Stomach (tissue), 8 donors: ENCODE measurements at regions not wholly inside any gene's neighbourhood (a gene's known extent, or its start where the extent isn't known, plus 50 kb on each side); places are given as distances from the start of the nearest gene placed in this dataset.

Experiments used
- DNase-seq, 2 donors: peaks; one replicate each; pipeline versions ENCODE4 v3.0.0 to v3.0.0-alpha.2; 2013 to 2019
- H3K27ac ChIP-seq, 5 donors: fragments of 200-600 bp in 4 of 5; sonication (generic) in 4 of 5; one replicate each; pipeline ENCODE4 v1.5.1; 2013 to 2019; ENCODE audit warnings: mild to moderate bottlenecking in 1 of 5, moderate library complexity in 1 of 5
- H3K27me3 ChIP-seq, 3 donors: fragments of 200-600 bp; sonication (generic); one replicate each; pipeline ENCODE4 v1.5.1; 2017 to 2019; ENCODE audit warnings: mixed run types in 1 of 3
- H3K36me3 ChIP-seq, 4 donors: fragments of 200-600 bp; sonication (generic); 1 replicate in 3 of 4; 2 replicates in 1 of 4; pipeline ENCODE4 v1.5.1; 2016 to 2019
- H3K4me1 ChIP-seq, 4 donors: fragments of 200-600 bp; sonication (generic); one replicate each; pipeline ENCODE4 v1.5.1; 2016 to 2019
- H3K4me3 ChIP-seq, 4 donors: fragments of 200-600 bp; sonication (generic) in 3 of 4; one replicate each; pipeline ENCODE4 v1.5.1; 2016 to 2019; ENCODE audit warnings: mild to moderate bottlenecking in 1 of 4
- H3K9me3 ChIP-seq, 4 donors: fragments of 200-600 bp; sonication (generic); one replicate each; pipeline ENCODE4 v1.5.1; 2016 to 2019
- CTCF ChIP-seq, 7 experiments: fragments of 450-650 bp in 4 of 7; fragments of 200-600 bp in 3 of 7; sonication (generic) in 3 of 7; IDR thresholded peaks; one replicate each; pipeline ENCODE4 v1.5.1; 2016 to 2019; ENCODE audit warnings: antibody characterized with exemption in 7 of 7, control low read depth in 2 of 7, mild to moderate bottlenecking in 1 of 7
- EP300 ChIP-seq: sonication (generic); formaldehyde crosslinking; IDR thresholded peaks from one replicate; pipeline ENCODE4 v1.6.1; 2017; ENCODE audit warnings: antibody characterized with exemption
- POLR2A ChIP-seq, 4 donors: fragments of 450-650 bp; IDR thresholded peaks; one replicate each; pipeline ENCODE4 v1.6.1; 2016; ENCODE audit warnings: antibody characterized with exemption in 4 of 4, control low read depth in 2 of 4, mild to moderate bottlenecking in 1 of 4, moderate library complexity in 1 of 4
- POLR2AphosphoS5 ChIP-seq, 3 donors: sonication (generic); formaldehyde crosslinking; IDR thresholded peaks; one replicate each; pipeline ENCODE4 v1.6.1; 2016; ENCODE audit warnings: antibody characterized with exemption in 3 of 3
- WGBS, 5 donors: extraction: QIAGEN DNeasy Blood & Tissue Kit in 3 of 5; methylation state at CpG; one replicate each; pipeline versions ENCODE4 v1.1.5 to v1.1.7; 2013 to 2018; 5-methylcytosine and 5-hydroxymethylcytosine counted together
- intact Hi-C: fragments of 100-400 bp; cut with DNase I; formaldehyde crosslinking; loops from one replicate; pipeline ENCODE4 v1.15.1; 2023; ENCODE audit warnings: low total_unique reads
- donor health status: healthy with polysubstance abuse.
- donor health status: Bipolar disorder and iron deficiency.
- donor health status: healthy.

GRCh38 chr10:61251089-61251488 lies 202.1 kb downstream of the TMEM26 start:
- Histone ChIP-seq H3K27ac (no peak overlapping the region), H3K27me3 (no peaks in the 10 kb centered on the region), H3K36me3 (no peaks in the 10 kb centered on the region), H3K4me1 (no peaks in the 10 kb centered on the region), H3K9me3 (peaks cover 0 to 14% (median 4%) of the 10 kb centered on the region in 4 donors), H3K4me3 (no peak overlapping the region)
- intact Hi-C loops = no loop called here
- TF ChIP-seq POLR2A (IDR thresholded peaks at IDR 0.05) (no peak), EP300 (no peak), CTCF (IDR thresholded peaks at IDR 0.05) (no peak), POLR2AphosphoS5 (IDR thresholded peaks at IDR 0.05) (no peak)
- WGBS, 5 donors = 71 to 78% (median 76%) methylated on average over 1 of the region's 1 CpG
- DNase-seq = no peak

GRCh38 chr10:61250131-61250530 lies 203.1 kb downstream of the TMEM26 start:
- DNase-seq = no peak
- intact Hi-C loops = no loop called here

GRCh38 chr10:61248013-61248412 lies 205.2 kb downstream of the TMEM26 start:
- H3K36me3 ChIP-seq = no peaks in the 10 kb centered on the region
- H3K27me3 ChIP-seq = no peaks in the 10 kb centered on the region
- TF ChIP-seq CTCF (IDR thresholded peaks at IDR 0.05) (no peak), POLR2AphosphoS5 (IDR thresholded peaks at IDR 0.05) (no peak), POLR2A (IDR thresholded peaks at IDR 0.05) (no peak), EP300 (no peak)
- H3K9me3 ChIP-seq = peaks cover 0 to 2% (median 0%) of the 10 kb centered on the region in 4 donors
- intact Hi-C loops = no loop called here
- no peak for DNase-seq
- no peaks in the 10 kb centered on the region for H3K4me1 ChIP-seq
- H3K4me3 ChIP-seq = no peak overlapping the region
- H3K27ac ChIP-seq = no peak overlapping the region

More at GRCh38 chr10:61250131-61250530, 203.1 kb downstream of the TMEM26 start:
- Histone ChIP-seq H3K9me3 (peaks cover 0 to 13% (median 4%) of the 10 kb centered on the region in 4 donors), H3K4me3 (no peak overlapping the region), H3K27ac (no peak overlapping the region), H3K36me3 (no peaks in the 10 kb centered on the region), H3K27me3 (no peaks in the 10 kb centered on the region), H3K4me1 (no peaks in the 10 kb centered on the region)
- WGBS, 5 donors = 72 to 89% (median 82%) methylated on average over 2 of the region's 2 CpGs
- no peak for TF ChIP-seq POLR2A (IDR thresholded peaks at IDR 0.05)
- no peak for TF ChIP-seq POLR2AphosphoS5 (IDR thresholded peaks at IDR 0.05)
- no peak for TF ChIP-seq EP300
- TF ChIP-seq CTCF (IDR thresholded peaks at IDR 0.05) = no peak

- Histone ChIP-seq H3K4me1 (no peaks in the 10 kb centered on the region), H3K9me3 (no peaks in the 10 kb centered on the region), H3K27me3 (no peaks in the 10 kb centered on the region), H3K27ac (no peak overlapping the region), H3K4me3 (no peak overlapping the region), H3K36me3 (no peaks in the 10 kb centered on the region)
- TF ChIP-seq EP300 = no peak
- no peak for TF ChIP-seq POLR2A (IDR thresholded peaks at IDR 0.05)
- no peak for TF ChIP-seq CTCF (IDR thresholded peaks at IDR 0.05)
- no peak for TF ChIP-seq POLR2AphosphoS5 (IDR thresholded peaks at IDR 0.05)
- DNase-seq = no peak
- intact Hi-C loops = no loop called here
Observed at GRCh38 chr10:61244261-61244775, 208.9 kb downstream of the TMEM26 start.
